ENCODE measurements at regions not wholly inside any gene's neighbourhood (a gene's known extent, or its start where the extent isn't known, plus 50 kb on each side); places are given as distances from the start of the nearest gene placed in this dataset.
"Not testable (repeated sequence)": the region's sequence is repeated elsewhere in the genome, so short reads cannot be mapped to it uniquely, and the experiment has no call there.

DNA sequence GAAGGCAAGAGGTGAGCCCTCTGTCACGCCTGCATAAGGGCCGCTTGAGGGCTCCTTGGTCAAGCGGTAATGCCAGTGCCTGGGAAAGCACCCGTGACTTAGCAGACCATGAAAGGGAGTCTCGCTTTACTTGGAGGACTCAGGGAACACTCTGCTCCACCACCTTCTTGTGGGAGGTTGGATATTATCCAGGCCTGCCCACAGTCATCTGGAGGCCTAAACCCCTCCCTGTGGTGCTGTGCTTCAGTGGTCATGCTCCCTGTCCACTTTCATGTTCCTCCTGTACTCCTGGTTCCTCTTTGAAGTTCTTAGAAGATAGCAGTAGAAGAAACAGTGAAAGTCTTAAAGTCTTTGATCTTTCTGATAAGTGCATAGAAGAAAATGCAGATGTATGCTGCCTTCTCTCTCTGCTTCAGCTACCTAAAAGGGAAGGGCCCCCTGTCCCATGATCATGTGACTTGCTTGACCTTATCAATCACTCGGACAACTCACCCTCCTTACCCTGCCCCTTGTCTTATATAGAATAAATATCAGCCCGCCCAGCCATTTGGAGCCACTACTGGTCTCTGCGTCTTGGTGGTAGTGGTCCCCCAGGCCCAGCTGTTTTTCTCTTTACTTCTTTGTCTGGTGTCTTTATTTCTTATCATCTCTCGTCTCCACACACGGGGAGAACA is 76.8 kb upstream of the GRIN2A start:
- not testable (repeated sequence) for H3K9me3 Mint-ChIP-seq; H3K27me3 Mint-ChIP-seq (ENCODE audit: low read depth); H3K36me3 Mint-ChIP-seq (ENCODE audit: low read depth); H3K4me1 Mint-ChIP-seq (ENCODE audit: low read depth); H3K4me3 Mint-ChIP-seq (ENCODE audit: low read depth); H3K27ac Mint-ChIP-seq; DNase-seq (ENCODE audit: low spot score)
- intact Hi-C loops (cut with micrococcal nuclease) = loop anchor here (5.0 kb wide), 1 partner anchor 53 kb away; no protein-coding TSS in a partner anchor

DNA sequence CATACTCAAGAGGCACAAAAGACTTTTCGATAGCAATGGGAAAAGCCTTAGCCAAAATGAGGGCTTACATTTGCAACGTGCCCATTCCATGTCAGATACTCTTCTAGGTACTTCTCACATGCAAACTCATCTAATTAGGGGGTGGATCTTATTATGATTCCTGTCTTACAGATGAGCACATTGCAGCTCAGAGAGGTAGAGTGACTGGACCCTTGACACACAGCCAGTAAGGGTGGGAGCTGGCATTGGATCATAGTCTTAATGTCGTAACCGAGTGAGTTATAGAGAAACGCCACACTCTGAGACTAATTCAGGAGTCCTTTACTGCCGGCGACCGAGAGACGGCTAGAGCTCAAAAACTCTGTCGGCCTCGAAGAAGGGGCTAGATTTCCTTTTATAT is 78.8 kb upstream of the GRIN2A start:
- Mint-ChIP-seq H3K4me3 (ENCODE audit: low read depth) (no peak overlapping the region), H3K9me3 (no peaks in the 10 kb centered on the region), H3K27ac (no peak overlapping the region), H3K27me3 (ENCODE audit: low read depth) (peaks cover 3% of the 10 kb centered on the region), H3K36me3 (ENCODE audit: low read depth) (no peaks in the 10 kb centered on the region), H3K4me1 (ENCODE audit: low read depth) (peaks cover 6% of the 10 kb centered on the region)
- intact Hi-C loops (cut with micrococcal nuclease) = loop anchor here (10.0 kb wide), 1 partner anchor 654 kb away; no protein-coding TSS in a partner anchor
- no peak for DNase-seq (ENCODE audit: low spot score)

DNA sequence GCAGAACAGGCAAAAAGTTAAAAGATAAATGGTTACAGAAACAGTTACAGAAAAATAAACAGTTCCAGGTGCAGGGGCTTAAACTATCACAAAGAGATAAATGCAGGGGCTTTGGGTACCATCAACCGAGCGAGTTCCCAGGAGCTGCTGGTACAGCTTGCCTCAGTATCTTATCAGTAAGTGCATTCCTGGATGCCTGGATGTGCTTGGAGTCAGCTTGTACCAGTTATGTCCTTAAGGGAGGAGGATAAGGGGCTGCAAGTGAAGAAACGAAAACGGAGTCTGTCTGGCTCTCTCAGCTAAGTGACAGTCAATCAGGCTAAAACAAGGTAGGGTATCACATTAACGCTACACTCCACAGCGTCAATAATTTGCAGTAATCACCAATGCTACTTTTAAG is 79.3 kb upstream of the GRIN2A start:
- not testable (repeated sequence) for H3K36me3 Mint-ChIP-seq (ENCODE audit: low read depth); DNase-seq (ENCODE audit: low spot score); H3K27ac Mint-ChIP-seq; H3K9me3 Mint-ChIP-seq; H3K4me3 Mint-ChIP-seq (ENCODE audit: low read depth); H3K27me3 Mint-ChIP-seq (ENCODE audit: low read depth); H3K4me1 Mint-ChIP-seq (ENCODE audit: low read depth)
- intact Hi-C loops (cut with micrococcal nuclease) = loop anchor here (10.0 kb wide), 1 partner anchor 653 kb away; no protein-coding TSS in a partner anchor

DNA sequence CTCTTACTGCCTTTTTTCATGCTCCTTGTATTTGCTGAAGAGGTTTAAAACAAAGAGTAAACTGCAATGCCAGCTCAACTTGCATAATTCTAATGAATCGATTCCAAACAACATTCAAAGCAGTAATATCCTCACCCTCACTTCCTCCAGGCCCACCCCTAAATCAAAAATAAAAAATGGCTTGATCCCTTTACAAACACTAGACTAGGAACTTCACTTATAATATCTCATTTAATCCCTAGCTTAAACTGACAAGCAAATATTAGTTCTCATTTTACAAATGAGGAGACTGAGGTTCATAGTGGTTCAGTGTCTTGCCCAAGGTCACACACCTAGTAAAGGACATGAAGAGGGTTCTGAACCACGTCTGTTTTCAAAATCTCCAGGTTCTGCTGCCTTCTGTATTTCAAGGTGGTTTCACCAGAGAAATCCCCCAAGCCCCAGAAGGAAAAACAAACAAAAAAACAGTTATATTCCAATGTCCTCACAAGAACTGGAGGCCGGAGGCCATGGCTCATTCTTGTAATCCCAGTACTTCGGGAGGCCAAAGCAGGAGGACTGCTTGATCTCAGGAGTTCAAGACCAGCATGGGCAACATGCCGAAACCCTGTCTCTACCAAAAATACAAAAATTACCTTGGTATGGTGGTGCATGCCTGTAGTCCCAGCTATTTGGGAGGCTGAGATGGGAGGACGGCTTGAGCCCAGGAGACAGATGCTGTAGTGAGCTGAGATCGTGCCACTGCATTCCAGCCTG is 80.3 kb upstream of the GRIN2A start:
- no peak overlapping the region for H3K27ac Mint-ChIP-seq
- no peak overlapping the region for H3K4me3 Mint-ChIP-seq (ENCODE audit: low read depth)
- peaks cover 3% of the 10 kb centered on the region for H3K27me3 Mint-ChIP-seq (ENCODE audit: low read depth)

DNA sequence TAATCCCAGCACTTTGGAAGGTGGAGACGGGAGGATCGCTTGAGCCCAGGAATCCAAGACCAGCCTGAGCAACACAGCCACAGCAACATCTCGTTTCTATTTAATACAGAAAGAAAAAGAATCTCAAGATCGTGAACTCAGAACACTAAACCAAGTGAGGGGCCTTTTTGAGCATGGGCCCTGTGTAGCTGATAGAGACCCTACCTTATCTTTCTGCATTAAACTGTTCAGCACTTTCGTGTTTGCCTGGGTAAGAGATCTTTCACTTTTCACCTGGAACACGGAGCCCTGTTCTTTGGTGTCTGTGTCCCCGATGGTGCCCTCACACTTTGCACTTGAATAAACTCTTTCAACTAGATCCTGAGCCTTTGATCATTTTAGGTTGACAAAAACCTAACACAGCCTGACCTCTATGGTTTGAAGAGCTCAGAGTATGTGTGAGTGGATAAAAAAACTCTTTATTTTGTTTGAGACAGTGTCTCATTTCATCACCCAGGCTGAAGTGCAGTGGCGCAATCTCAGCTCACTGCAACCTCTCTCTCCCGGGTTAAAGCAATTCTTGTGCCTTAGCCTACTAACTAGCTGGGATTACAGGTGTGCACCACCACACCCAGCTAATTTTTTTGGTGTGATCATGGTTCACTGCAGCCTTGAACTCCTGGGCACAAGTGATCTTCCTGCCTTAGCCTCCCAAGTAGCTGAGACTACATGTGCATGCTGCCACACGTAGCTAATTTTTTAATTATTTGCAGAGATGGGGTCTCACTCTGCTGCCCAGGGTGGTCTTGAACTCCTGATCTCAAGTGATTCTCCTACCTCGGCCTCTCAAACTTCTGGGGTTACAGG is 83.8 kb upstream of the GRIN2A start:
- peaks cover 3% of the 10 kb centered on the region for H3K27me3 Mint-ChIP-seq (ENCODE audit: low read depth)
- no peaks in the 10 kb centered on the region for H3K36me3 Mint-ChIP-seq (ENCODE audit: low read depth)
- no peak overlapping the region for H3K27ac Mint-ChIP-seq
- intact Hi-C loops (cut with micrococcal nuclease) = loop anchor here (5.0 to 10.0 kb wide), 2 partner anchors 121 to 649 kb away; partner anchors contain the start of gene ATF7IP2
- H3K4me1 Mint-ChIP-seq (ENCODE audit: low read depth) = peaks cover 7% of the 10 kb centered on the region
- no peaks in the 10 kb centered on the region for H3K9me3 Mint-ChIP-seq
- H3K4me3 Mint-ChIP-seq (ENCODE audit: low read depth) = no peak overlapping the region
- no peak for DNase-seq (ENCODE audit: low spot score)

More for the DNA sequence above, 80.3 kb upstream of the GRIN2A start:
- H3K4me1 Mint-ChIP-seq (ENCODE audit: low read depth) = peaks cover 9% of the 10 kb centered on the region
- DNase-seq (ENCODE audit: low spot score) = no peak
- no peaks in the 10 kb centered on the region for H3K9me3 Mint-ChIP-seq
- intact Hi-C loops (cut with micrococcal nuclease) = loop anchor here (10.0 kb wide), 1 partner anchor 652 kb away; no protein-coding TSS in a partner anchor
- H3K36me3 Mint-ChIP-seq (ENCODE audit: low read depth) = no peaks in the 10 kb centered on the region

DNA sequence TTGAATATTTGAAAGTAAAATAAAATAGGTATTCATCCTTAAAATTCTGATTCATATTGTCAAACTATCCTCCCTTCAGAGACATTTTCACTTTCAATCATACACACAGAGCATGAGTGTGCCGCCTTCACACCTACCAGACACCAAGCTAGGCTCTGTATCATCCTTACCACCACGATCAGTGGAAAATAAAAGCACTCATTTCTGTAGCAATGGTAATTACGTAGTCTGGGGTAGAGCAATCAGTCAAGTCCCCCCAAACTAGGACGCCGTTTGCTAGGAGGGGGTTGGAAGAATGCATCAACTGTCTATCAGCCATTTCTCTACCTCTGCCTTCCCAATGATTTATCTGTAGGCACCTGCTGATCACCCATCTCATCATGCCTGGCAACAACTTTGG is 84.6 kb upstream of the GRIN2A start:
- H3K27ac Mint-ChIP-seq = no peak overlapping the region
- H3K9me3 Mint-ChIP-seq = peaks cover under 1% of the 10 kb centered on the region
- H3K4me1 Mint-ChIP-seq (ENCODE audit: low read depth) = peaks cover 7% of the 10 kb centered on the region
- no peak for DNase-seq (ENCODE audit: low spot score)
- H3K4me3 Mint-ChIP-seq (ENCODE audit: low read depth) = no peak overlapping the region
- no peaks in the 10 kb centered on the region for H3K27me3 Mint-ChIP-seq (ENCODE audit: low read depth)
- no peaks in the 10 kb centered on the region for H3K36me3 Mint-ChIP-seq (ENCODE audit: low read depth)
- intact Hi-C loops (cut with micrococcal nuclease) = loop anchor here (5.0 to 10.0 kb wide), 2 partner anchors 120 to 648 kb away; partner anchors contain the start of gene ATF7IP2

DNA sequence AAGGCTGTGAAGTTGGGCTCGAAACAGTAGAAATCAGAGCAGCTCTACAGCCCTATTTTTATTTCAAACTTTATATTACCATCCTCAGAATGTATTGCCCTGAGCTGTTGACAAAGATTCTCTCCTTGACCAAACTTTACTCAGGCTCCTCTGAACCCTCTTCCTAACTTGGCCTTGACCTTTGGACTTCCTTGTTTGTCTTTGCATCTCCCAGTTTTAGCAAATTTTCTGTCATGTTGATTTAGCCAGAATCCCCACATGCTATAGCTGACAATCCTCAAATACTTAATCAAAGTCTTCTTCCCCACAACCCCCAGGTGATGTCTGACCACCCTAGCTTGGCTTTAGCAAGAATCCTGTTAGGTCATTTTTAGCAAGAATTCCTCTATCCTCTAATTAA is 87.4 kb upstream of the GRIN2A start:
- no peak overlapping the region for H3K27ac Mint-ChIP-seq
- H3K4me1 Mint-ChIP-seq (ENCODE audit: low read depth) = peaks cover 7% of the 10 kb centered on the region
- peaks cover 3% of the 10 kb centered on the region for H3K9me3 Mint-ChIP-seq
- H3K27me3 Mint-ChIP-seq (ENCODE audit: low read depth) = no peaks in the 10 kb centered on the region
- H3K36me3 Mint-ChIP-seq (ENCODE audit: low read depth) = no peaks in the 10 kb centered on the region
- intact Hi-C loops (cut with micrococcal nuclease) = loop anchor here (5.0 to 10.0 kb wide), 2 partner anchors 118 to 645 kb away; partner anchors contain the start of gene ATF7IP2
- DNase-seq (ENCODE audit: low spot score) = no peak
- no peak overlapping the region for H3K4me3 Mint-ChIP-seq (ENCODE audit: low read depth)

DNA sequence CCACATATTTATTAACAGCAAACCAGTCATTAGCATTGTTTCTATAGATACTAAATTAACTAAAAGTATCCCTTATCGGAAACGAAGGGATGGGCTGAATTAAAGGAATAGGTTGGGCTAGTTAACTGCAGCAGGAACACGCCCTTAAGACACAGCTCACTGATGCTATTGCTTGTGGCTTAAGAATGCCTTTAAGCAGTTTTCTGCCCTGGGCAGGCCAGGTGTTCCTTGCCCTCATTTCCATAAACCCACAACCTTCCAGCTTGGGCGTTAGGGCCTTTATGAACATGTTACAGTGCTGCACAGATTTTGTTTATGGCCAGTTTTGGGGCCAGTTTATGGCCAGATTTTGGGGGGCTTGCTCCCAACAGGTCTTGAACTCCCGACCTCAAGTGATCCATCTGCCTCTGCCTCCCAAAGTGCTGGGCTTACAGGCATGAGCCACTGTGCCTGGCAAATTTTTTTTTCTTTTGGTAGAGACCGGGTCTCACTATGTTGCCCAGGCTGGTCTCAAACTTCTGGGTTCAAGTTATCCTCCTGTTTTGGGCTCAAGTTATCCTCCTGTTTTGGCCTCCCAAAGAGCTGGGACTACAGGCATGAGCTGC is 90.1 kb upstream of the GRIN2A start:
- DNase-seq (ENCODE audit: low spot score); H3K9me3 Mint-ChIP-seq; H3K4me1 Mint-ChIP-seq (ENCODE audit: low read depth); H3K4me3 Mint-ChIP-seq (ENCODE audit: low read depth); H3K27me3 Mint-ChIP-seq (ENCODE audit: low read depth); H3K27ac Mint-ChIP-seq; intact Hi-C loops (cut with micrococcal nuclease); H3K36me3 Mint-ChIP-seq (ENCODE audit: low read depth): not testable (repeated sequence)

DNA sequence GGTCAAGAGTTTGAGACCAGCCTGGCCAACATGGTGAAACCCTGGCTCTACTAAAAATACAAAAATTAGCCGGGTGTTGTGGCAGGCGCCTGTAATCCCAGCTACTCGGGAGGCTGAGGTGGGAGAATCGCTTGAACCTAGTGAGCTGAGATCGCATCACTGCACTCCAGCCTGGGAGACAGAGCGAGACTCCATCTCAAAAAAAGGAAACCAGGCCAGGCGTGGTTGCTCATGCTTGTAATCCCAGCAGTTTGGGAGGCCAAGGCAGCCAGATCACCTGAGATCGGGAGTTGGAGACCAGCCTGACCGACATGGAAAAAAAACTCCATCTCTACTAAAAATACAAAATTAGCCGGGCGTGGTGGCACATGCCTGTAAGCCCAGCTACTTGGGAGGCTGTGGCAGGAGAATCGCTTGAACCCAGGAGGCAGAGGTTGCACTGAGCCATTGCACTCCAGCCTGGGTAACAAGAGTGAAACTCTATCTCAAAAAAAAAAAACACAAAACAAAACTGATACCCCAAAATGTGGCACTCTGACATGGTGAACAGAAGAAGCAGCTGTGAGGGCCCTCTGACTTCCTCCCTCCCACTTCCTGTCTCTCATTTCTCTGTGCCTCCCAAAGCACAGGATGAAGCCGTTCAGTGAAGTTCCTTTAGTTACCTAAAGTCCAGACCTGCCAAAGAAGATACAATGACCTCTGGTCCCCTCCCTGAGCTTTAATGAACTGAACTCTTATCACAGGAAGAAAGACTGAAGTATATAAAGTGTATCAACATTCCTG is 93.2 kb upstream of the GRIN2A start:
- H3K4me1 Mint-ChIP-seq (ENCODE audit: low read depth); H3K36me3 Mint-ChIP-seq (ENCODE audit: low read depth); intact Hi-C loops (cut with micrococcal nuclease); H3K4me3 Mint-ChIP-seq (ENCODE audit: low read depth); H3K27ac Mint-ChIP-seq; DNase-seq (ENCODE audit: low spot score); H3K27me3 Mint-ChIP-seq (ENCODE audit: low read depth): not testable (repeated sequence)
- H3K9me3 Mint-ChIP-seq = peaks cover 16% of the 10 kb centered on the region

DNA sequence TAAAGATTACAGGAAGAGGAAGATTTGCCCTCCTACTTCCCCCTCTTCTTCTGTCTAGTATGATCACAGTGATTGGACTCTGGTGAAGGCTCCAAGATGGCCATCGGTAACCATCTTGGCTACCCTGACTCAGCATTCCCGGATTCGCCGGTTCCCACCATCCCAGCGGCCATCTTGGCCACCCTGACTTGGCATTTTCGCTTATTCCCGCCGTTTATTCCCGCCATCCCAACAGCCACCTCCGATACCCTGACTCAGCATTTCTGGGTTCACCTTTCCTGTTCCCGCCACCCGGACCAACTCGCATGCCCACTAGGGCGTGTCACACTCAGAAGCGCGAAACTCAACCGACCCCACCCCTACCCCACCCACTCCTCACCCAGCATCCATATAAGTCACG is 95.4 kb upstream of the GRIN2A start:
- H3K4me3 Mint-ChIP-seq (ENCODE audit: low read depth) = no peak overlapping the region
- H3K4me1 Mint-ChIP-seq (ENCODE audit: low read depth) = peaks cover 8% of the 10 kb centered on the region
- H3K27ac Mint-ChIP-seq = no peak overlapping the region
- H3K36me3 Mint-ChIP-seq (ENCODE audit: low read depth) = peaks cover 6% of the 10 kb centered on the region
- intact Hi-C loops (cut with micrococcal nuclease) = no loop called here
- DNase-seq (ENCODE audit: low spot score) = no peak
- peaks cover 12% of the 10 kb centered on the region for H3K9me3 Mint-ChIP-seq
- no peaks in the 10 kb centered on the region for H3K27me3 Mint-ChIP-seq (ENCODE audit: low read depth)

DNA sequence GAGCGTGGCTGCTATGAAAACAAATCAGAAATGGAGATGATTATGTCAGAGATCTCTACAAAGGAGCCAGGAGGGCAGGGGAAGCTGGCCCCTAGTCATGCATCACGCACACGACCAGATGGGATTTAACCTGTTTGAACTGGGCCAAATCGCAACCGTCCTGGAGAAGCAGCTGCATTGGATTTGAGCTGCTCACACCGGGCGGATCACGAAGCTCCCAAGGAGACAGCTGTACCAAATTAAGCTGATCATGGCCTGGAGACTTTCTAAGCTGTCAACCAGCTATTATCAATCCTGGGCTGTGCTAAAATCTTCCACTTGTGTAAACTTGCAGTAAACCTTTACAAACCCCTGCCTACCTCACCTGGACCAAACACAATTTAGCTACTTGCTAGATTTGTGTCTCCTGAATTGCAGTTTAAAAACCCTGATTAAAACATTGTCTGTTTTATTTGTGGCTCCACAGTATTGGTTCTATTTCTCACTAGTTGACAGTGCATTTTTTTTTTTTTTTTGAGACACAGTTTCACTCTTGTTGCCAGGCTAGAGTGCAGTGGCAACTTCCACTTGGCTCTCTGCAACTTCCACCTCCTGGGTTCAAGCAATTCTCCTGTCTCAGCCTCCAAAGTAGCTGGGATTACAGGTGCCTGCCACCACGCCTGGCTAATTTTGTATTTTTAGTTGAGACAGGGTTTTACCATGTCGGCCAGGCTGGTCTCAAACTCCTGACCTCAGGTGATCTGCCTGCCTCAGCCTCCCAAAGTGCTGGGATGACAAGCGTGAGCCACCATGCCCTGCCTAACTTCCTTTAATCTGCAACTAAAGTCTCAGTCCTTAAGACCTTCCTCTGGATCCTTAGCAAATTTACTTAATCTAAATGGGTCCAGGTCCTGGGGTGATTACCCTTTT is 98.3 kb upstream of the GRIN2A start:
- no peak for DNase-seq (ENCODE audit: low spot score)
- H3K4me1 Mint-ChIP-seq (ENCODE audit: low read depth) = peaks cover 6% of the 10 kb centered on the region
- H3K9me3 Mint-ChIP-seq = peaks cover 12% of the 10 kb centered on the region
- no peaks in the 10 kb centered on the region for H3K27me3 Mint-ChIP-seq (ENCODE audit: low read depth)
- H3K27ac Mint-ChIP-seq = no peak overlapping the region
- intact Hi-C loops (cut with micrococcal nuclease) = no loop called here
- peaks cover 6% of the 10 kb centered on the region for H3K36me3 Mint-ChIP-seq (ENCODE audit: low read depth)
- H3K4me3 Mint-ChIP-seq (ENCODE audit: low read depth) = no peak overlapping the region

All from activated T-helper 2 cell treated with anti-CD3 and anti-CD28 coated beads, Interferon-gamma antibody, Interleukin-2, Interleukin-4, amounts not matched to agents 10 μg/mL and 5 μg/mL and 100 μg/mL, durations not matched to agents 14 hours and 24 hours and 36 hours (primary cell).